B cell (primary cell): ENCODE measurements at regions not wholly inside any gene's neighbourhood (a gene's known extent, or its start where the extent isn't known, plus 50 kb on each side); places are given as distances from the start of the nearest gene placed in this dataset.
A peak's percentile ranks its signal among the peaks of the same experiment; 100 is the strongest.

Experiments
- ATAC-seq: fragments of 200-7000 bp; cut with Tn5 transposase; one replicate; pipeline ENCODE4 v1.10.0; 2021; ENCODE audit warnings: low read depth, mild to moderate bottlenecking, moderate number of reproducible peaks, moderate library complexity
- CTCF ChIA-PET: fragments of 350-600 bp; sonication (Branson Sonifier 250); formaldehyde crosslinking; loops from one replicate; lab custom pipeline; 2021; ENCODE audit warnings: antibody characterized with exemption, inconsistent platforms; lab: Charles Lee
- POLR2A ChIA-PET: fragments of 350-600 bp; sonication (Branson Sonifier 250); formaldehyde crosslinking; loops from one replicate; lab custom pipeline; 2021; ENCODE audit warnings: antibody characterized with exemption; lab: Charles Lee
- DNase-seq: peaks from one replicate; pipeline ENCODE4 v3.0.0; 2013
- H2AFZ ChIP-seq: 2 replicates; pipeline ENCODE4 v1.6.1; 2012; ENCODE audit warnings: mild to moderate bottlenecking, low read depth, low read length; ENCODE audit not compliant: insufficient read depth, poor library complexity, severe bottlenecking
- H3K27ac ChIP-seq, 2 donors: 1 replicate in 1 of 2; 2 replicates in 1 of 2; pipeline ENCODE4 v1.5.1; 2012 to 2013; ENCODE audit warnings: low read length in 2 of 2, mild to moderate bottlenecking in 2 of 2, moderate library complexity in 1 of 2
- H3K27me3 ChIP-seq, 4 experiments: fragments of 200-600 bp in 1 of 4; sonication (generic) in 1 of 4; replicated peaks in 1 of 4; 1 replicate in 2 of 4; 2 replicates in 2 of 4; pipeline versions ENCODE4 v1.6.1 to v1.7.0; 2013 to 2016; ENCODE audit warnings: low read length in 3 of 4, mild to moderate bottlenecking in 2 of 4, mixed read lengths in 1 of 4, moderate library complexity in 1 of 4; ENCODE audit not compliant: insufficient read depth in 4 of 4, control insufficient read depth in 3 of 4; ENCODE audit errors: control extremely low read depth in 1 of 4
- H3K36me3 ChIP-seq, 2 experiments: replicated peaks in 1 of 2; 1 replicate in 1 of 2; 2 replicates in 1 of 2; pipeline versions ENCODE4 v1.6.1 to v1.7.1; 2013; ENCODE audit warnings: low read length in 1 of 2; ENCODE audit not compliant: insufficient read depth in 2 of 2, control insufficient read depth in 1 of 2; ENCODE audit errors: control extremely low read depth in 1 of 2, extremely low read depth in 1 of 2
- H3K4me1 ChIP-seq, 2 donors: fragments of 200-600 bp in 1 of 2; sonication (generic) in 1 of 2; 1 replicate in 1 of 2; 2 replicates in 1 of 2; pipeline versions ENCODE4 v1.5.1 to v1.6.1; 2013 to 2017; ENCODE audit warnings: low read length in 2 of 2; ENCODE audit not compliant: control insufficient read depth in 2 of 2, insufficient read depth in 2 of 2
- H3K4me2 ChIP-seq: replicated peaks from 2 replicates; pipeline ENCODE3; 2012; ENCODE audit warnings: mild to moderate bottlenecking, low read depth, low read length; ENCODE audit not compliant: poor library complexity, severe bottlenecking
- H3K4me3 ChIP-seq, 5 experiments: fragments of 200-600 bp in 1 of 5; sonication (generic) in 1 of 5; 1 replicate in 3 of 5; 2 replicates in 2 of 5; pipeline versions ENCODE4 v1.5.1 to v1.7.0; 2011 to 2016; ENCODE audit warnings: low read length in 4 of 5, mild to moderate bottlenecking in 4 of 5, low read depth in 2 of 5, control low read depth in 1 of 5, moderate library complexity in 1 of 5; ENCODE audit not compliant: insufficient read depth in 1 of 5; ENCODE audit errors: control extremely low read depth in 1 of 5, extremely low read depth in 1 of 5
- H3K79me2 ChIP-seq: fragments of 200-600 bp; sonication (generic); one replicate; pipeline ENCODE4 v1.6.0; 2016; ENCODE audit warnings: low read length; ENCODE audit not compliant: control insufficient read depth, insufficient read depth
- H3K9ac ChIP-seq: fragments of 200-600 bp; sonication (generic); 2 replicates; pipeline ENCODE4 v1.6.1; 2017; ENCODE audit warnings: mild to moderate bottlenecking, low read length, moderate library complexity
- H3K9me3 ChIP-seq, 3 donors: one replicate each; pipeline versions ENCODE4 v1.6.1 to v1.7.1; 2013; ENCODE audit warnings: low read length in 2 of 3; ENCODE audit not compliant: control insufficient read depth in 2 of 3, insufficient read depth in 1 of 3; ENCODE audit errors: control extremely low read depth in 1 of 3
- H4K20me1 ChIP-seq: 2 replicates; pipeline ENCODE4 v1.6.0; 2012; ENCODE audit warnings: mild to moderate bottlenecking, low read length; ENCODE audit not compliant: insufficient read depth, control insufficient read depth, poor library complexity, severe bottlenecking
- H3K27ac Mint-ChIP-seq: one replicate; pipeline ENCODE4 v1.8.0; 2021; ENCODE audit warnings: mixed read lengths
- H3K27me3 Mint-ChIP-seq: one replicate; pipeline ENCODE4 v1.8.0; 2021; ENCODE audit warnings: mixed read lengths
- H3K4me1 Mint-ChIP-seq: one replicate; pipeline ENCODE4 v1.8.0; 2021; ENCODE audit warnings: mixed read lengths
- H3K4me3 Mint-ChIP-seq: one replicate; pipeline ENCODE4 v1.8.0; 2021; ENCODE audit warnings: mixed read lengths
- H3K9me3 Mint-ChIP-seq: one replicate; pipeline ENCODE4 v1.8.0; 2022; ENCODE audit warnings: mixed read lengths; ENCODE audit not compliant: insufficient read depth
- CTCF ChIP-seq: fragments of 200-600 bp; IDR thresholded peaks from one replicate; pipeline ENCODE4 v1.8.0; 2022; ENCODE audit warnings: antibody characterized with exemption, mild to moderate bottlenecking
- EZH2 ChIP-seq: IDR thresholded peaks from 2 replicates; pipeline ENCODE4 v1.6.1; 2012; ENCODE audit warnings: borderline replicate concordance, low read depth, mild to moderate bottlenecking, moderate library complexity, low read length; ENCODE audit not compliant: insufficient read depth, poor library complexity, severe bottlenecking
- WGBS: methylation state at CpG from one replicate; pipeline ENCODE4 v1.1.5; 2013; ENCODE audit warnings: missing lambda C conversion rate; ENCODE audit not compliant: insufficient coverage; 5-methylcytosine and 5-hydroxymethylcytosine counted together
- intact Hi-C: fragments of 100-400 bp; cut with micrococcal nuclease; formaldehyde crosslinking; loops from one replicate; pipeline ENCODE4 v1.10.0; 2022

- no peak overlapping the region for H3K27ac ChIP-seq
- ChIA-PET CTCF (interaction anchor here (1.2 to 4.1 kb wide), 3 partner anchors 259 to 1243 kb away, joined by 3 to 30 read pairs (median 4); no protein-coding TSS in a partner anchor), POLR2A (no interaction called here)
- no peak for ATAC-seq
- no peak for DNase-seq
- H3K27me3 ChIP-seq = no peaks in the 10 kb centered on the region
- Mint-ChIP-seq H3K27me3 (no peaks in the 10 kb centered on the region), H3K4me1 (peaks cover 6% of the 10 kb centered on the region), H3K9me3 (no peaks in the 10 kb centered on the region), H3K27ac (no peak overlapping the region), H3K4me3 (no peak overlapping the region)
- no peaks in the 10 kb centered on the region for H3K79me2 ChIP-seq
- H3K9ac ChIP-seq = no peak overlapping the region
- H3K9me3 ChIP-seq = peaks cover 0 to 7% (median 3%) of the 10 kb centered on the region in 3 donors
- no peak overlapping the region for H2AFZ ChIP-seq
- H3K4me3 ChIP-seq = no peak overlapping the region
- TF ChIP-seq CTCF (no peak), EZH2 (no peak)
- H3K4me2 ChIP-seq = no peak overlapping the region
- H3K4me1 ChIP-seq = no peaks in the 10 kb centered on the region
- H4K20me1 ChIP-seq = no peaks in the 10 kb centered on the region
- intact Hi-C loops = no loop called here
- no peaks in the 10 kb centered on the region for H3K36me3 ChIP-seq
Observed at GRCh38 chr3:104275199-104275598, 1091.5 kb upstream of the ALCAM start.

- Histone ChIP-seq H3K27me3 (no peaks in the 10 kb centered on the region), H2AFZ (peak overlapping the region; percentile 40), H3K4me1 (no peaks in the 10 kb centered on the region), H3K4me3 (no peak overlapping the region), H3K4me2 (peak overlapping the region; percentile 26), H3K9ac (no peak overlapping the region), H3K27ac (no peak overlapping the region), H4K20me1 (no peaks in the 10 kb centered on the region), H3K79me2 (no peaks in the 10 kb centered on the region), H3K36me3 (no peaks in the 10 kb centered on the region), H3K9me3 (peaks cover 2 to 20% (median 4%) of the 10 kb centered on the region in 3 donors)
- TF ChIP-seq CTCF = no peak
- no peak for TF ChIP-seq EZH2
- POLR2A ChIA-PET = no interaction called here
- H3K9me3 Mint-ChIP-seq = peaks cover 9% of the 10 kb centered on the region
- H3K4me3 Mint-ChIP-seq = peak overlapping the region; percentile 52
- no peak for DNase-seq
- peaks cover 6% of the 10 kb centered on the region for H3K4me1 Mint-ChIP-seq
- no peaks in the 10 kb centered on the region for H3K27me3 Mint-ChIP-seq
- intact Hi-C loops = no loop called here
- H3K27ac Mint-ChIP-seq = no peak overlapping the region
- ATAC-seq = no peak
- no CpG with 5 or more reads among the region's 1 CpG for WGBS
- CTCF ChIA-PET = interaction anchor here (0.6 kb wide), 1 partner anchor 1240 kb away, joined by 3 read pairs; no protein-coding TSS in a partner anchor
Observed at GRCh38 chr3:104279617-104280016, 1087.1 kb upstream of the ALCAM start.
